Osteocyte (in vitro differentiated cells): ENCODE measurements at regions not wholly inside any gene's neighbourhood (a gene's known extent, or its start where the extent isn't known, plus 50 kb on each side); places are given as distances from the start of the nearest gene placed in this dataset.
A peak's percentile ranks its signal among the peaks of the same experiment; 100 is the strongest.

Experiments used
- DNase-seq: peaks from one replicate; pipeline ENCODE4 v3.0.0; 2021; ENCODE audit warnings: mixed read lengths; ENCODE audit not compliant: unreplicated experiment; ENCODE audit errors: extremely low spot score
- H3K27ac Mint-ChIP-seq: one replicate; pipeline ENCODE4 v1.8.0; 2021; ENCODE audit warnings: mild to moderate bottlenecking, mixed read lengths; ENCODE audit not compliant: unreplicated experiment
- H3K27me3 Mint-ChIP-seq: one replicate; pipeline ENCODE4 v1.8.0; 2021; ENCODE audit warnings: mixed read lengths; ENCODE audit not compliant: unreplicated experiment
- H3K36me3 Mint-ChIP-seq: one replicate; pipeline ENCODE4 v1.8.0; 2021; ENCODE audit warnings: mixed read lengths; ENCODE audit not compliant: unreplicated experiment
- H3K4me1 Mint-ChIP-seq: one replicate; pipeline ENCODE4 v1.8.0; 2021; ENCODE audit warnings: mixed read lengths; ENCODE audit not compliant: unreplicated experiment
- H3K4me3 Mint-ChIP-seq: one replicate; pipeline ENCODE4 v1.8.0; 2021; ENCODE audit warnings: mild to moderate bottlenecking, moderate library complexity, mixed read lengths; ENCODE audit not compliant: unreplicated experiment
- H3K9me3 Mint-ChIP-seq: one replicate; pipeline ENCODE4 v1.8.0; 2021; ENCODE audit warnings: mixed read lengths; ENCODE audit not compliant: unreplicated experiment
- TF ChIP-seq, protein P1 (sequence below): fragments of 200-600 bp; sonication (generic); IDR thresholded peaks from 2 replicates; pipeline ENCODE4 v1.5.0; 2021; ENCODE audit warnings: antibody characterized with exemption, mild to moderate bottlenecking, moderate library complexity

DNA sequence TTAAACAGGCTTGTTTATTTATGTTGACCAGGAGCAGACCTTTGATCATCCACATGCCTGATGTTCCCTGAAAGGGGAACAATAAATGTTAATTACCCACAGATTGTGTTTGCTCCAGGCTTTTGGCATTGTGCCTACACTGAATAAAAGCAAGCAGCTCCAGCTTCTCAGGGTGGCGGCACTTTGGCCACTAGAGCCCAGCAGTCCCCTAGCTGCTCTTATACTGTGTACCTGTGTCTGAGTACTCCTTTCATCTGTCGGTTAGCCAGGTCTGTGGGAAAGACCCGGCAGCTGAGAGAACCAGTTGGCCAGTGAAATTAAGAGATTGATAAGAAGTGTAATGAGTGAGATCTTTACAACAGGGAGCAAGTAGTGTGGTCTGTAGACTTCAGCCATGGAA is 254.8 kb upstream of the FTMT start:
- TF ChIP-seq, protein P1, sequence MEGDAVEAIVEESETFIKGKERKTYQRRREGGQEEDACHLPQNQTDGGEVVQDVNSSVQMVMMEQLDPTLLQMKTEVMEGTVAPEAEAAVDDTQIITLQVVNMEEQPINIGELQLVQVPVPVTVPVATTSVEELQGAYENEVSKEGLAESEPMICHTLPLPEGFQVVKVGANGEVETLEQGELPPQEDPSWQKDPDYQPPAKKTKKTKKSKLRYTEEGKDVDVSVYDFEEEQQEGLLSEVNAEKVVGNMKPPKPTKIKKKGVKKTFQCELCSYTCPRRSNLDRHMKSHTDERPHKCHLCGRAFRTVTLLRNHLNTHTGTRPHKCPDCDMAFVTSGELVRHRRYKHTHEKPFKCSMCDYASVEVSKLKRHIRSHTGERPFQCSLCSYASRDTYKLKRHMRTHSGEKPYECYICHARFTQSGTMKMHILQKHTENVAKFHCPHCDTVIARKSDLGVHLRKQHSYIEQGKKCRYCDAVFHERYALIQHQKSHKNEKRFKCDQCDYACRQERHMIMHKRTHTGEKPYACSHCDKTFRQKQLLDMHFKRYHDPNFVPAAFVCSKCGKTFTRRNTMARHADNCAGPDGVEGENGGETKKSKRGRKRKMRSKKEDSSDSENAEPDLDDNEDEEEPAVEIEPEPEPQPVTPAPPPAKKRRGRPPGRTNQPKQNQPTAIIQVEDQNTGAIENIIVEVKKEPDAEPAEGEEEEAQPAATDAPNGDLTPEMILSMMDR: no peak
- peaks cover 10% of the 10 kb centered on the region for H3K9me3 Mint-ChIP-seq
- DNase-seq: no peak
- no peak overlapping the region for H3K27ac Mint-ChIP-seq
- H3K36me3 Mint-ChIP-seq: no peaks in the 10 kb centered on the region
- no peaks in the 10 kb centered on the region for H3K4me1 Mint-ChIP-seq
- H3K4me3 Mint-ChIP-seq: no peak overlapping the region
- H3K27me3 Mint-ChIP-seq: peaks cover 3% of the 10 kb centered on the region

DNA sequence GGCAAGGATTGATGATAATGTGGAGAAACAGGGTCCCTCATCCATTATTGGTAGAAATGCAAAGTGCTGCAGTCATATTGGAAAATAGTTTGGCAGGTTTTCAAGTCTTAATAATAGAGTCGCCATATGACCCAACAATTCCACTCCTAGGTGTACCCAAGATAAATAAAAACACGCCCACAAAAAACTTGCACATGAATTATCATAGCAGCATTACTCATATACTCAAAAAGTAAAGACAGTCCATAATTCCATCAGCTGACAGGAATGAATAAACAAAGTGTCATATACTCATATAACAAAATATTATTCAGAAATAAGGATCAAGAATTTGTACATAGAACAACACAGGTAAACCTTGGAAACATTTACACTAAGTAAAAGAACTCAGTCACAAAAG is 242.9 kb upstream of the FTMT start:
- Mint-ChIP-seq H3K4me1 (no peaks in the 10 kb centered on the region), H3K4me3 (no peak overlapping the region), H3K36me3 (no peaks in the 10 kb centered on the region), H3K9me3 (no peaks in the 10 kb centered on the region), H3K27ac (no peak overlapping the region), H3K27me3 (peaks cover 4% of the 10 kb centered on the region)
- TF ChIP-seq, protein P1: no peak
- no peak for DNase-seq

DNA sequence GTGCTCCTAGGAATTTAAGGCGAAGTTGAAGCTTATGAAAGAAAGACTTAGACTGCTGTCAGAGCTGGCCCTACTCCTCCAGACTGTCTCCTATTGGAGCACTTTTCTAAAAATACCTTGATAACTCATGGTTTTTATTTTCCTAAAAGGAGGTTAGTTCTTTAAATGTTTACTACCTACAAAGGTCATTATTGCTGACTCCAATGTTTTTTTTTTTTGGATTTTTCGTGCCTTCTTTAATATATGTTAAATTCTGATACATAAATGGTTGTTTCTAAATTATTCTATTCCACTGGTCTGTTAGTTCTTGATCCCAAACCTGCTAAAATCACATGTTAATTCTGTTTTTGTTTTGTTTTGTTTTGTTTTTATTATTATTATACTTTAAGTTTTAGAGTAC is 227.6 kb upstream of the FTMT start:
- TF ChIP-seq, protein P1: no peak
- Mint-ChIP-seq H3K4me3 (no peak overlapping the region), H3K27me3 (peaks cover 24% of the 10 kb centered on the region), H3K4me1 (no peaks in the 10 kb centered on the region), H3K9me3 (no peaks in the 10 kb centered on the region), H3K27ac (no peak overlapping the region), H3K36me3 (no peaks in the 10 kb centered on the region)
- no peak for DNase-seq

DNA sequence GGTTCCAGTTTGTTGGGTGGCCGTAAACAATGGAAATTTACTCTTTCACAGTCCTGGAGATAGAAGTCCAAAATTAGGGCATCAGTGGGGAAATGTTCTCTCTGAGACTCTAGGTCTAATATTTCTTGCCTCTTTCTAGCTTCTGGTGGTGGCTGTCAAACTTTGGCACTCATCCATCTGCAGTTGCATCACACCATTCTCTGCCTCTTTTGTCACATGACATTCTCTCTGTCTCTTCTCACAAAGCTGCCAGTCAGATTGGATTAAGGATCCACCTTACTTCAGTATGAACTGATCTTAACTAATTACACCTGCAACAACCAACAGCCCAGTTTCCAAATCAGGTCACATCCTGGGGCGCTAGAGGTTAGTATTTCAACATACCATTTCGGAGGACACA is 222.9 kb upstream of the FTMT start:
- TF ChIP-seq, protein P1: no peak
- Mint-ChIP-seq H3K27ac (no peak overlapping the region), H3K27me3 (peaks cover 17% of the 10 kb centered on the region), H3K4me3 (no peak overlapping the region), H3K4me1 (no peaks in the 10 kb centered on the region), H3K9me3 (no peaks in the 10 kb centered on the region), H3K36me3 (no peaks in the 10 kb centered on the region)
- DNase-seq: no peak

DNA sequence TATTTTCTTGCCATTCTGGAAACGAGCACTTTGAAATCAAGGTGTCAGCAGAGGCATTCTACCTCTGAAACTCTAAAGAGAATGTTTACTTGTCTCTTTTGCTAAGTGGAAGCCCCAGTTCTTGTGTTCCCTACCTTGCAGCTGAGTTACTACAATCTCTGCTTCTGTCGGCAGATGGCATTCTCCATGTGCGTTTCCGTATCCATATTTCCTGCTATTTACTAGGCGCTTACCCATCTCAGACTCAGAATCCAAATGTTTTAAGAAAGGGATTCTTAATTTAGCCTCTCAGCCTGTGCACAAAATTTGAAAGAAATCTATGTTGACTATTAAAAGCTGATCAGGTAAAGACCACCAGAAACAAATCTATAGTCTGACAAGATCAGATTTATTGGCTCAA is 221.3 kb upstream of the FTMT start:
- TF ChIP-seq, protein P1: peak; percentile 35
- H3K4me3 Mint-ChIP-seq: no peak overlapping the region
- H3K36me3 Mint-ChIP-seq: no peaks in the 10 kb centered on the region
- H3K9me3 Mint-ChIP-seq: no peaks in the 10 kb centered on the region
- peaks cover 12% of the 10 kb centered on the region for H3K4me1 Mint-ChIP-seq
- H3K27ac Mint-ChIP-seq: no peak overlapping the region
- DNase-seq: no peak
- H3K27me3 Mint-ChIP-seq: peaks cover 11% of the 10 kb centered on the region
